ENCODE measurements at regions not wholly inside any gene's neighbourhood (a gene's known extent, or its start where the extent isn't known, plus 50 kb on each side); places are given as distances from the start of the nearest gene placed in this dataset.

DNA sequence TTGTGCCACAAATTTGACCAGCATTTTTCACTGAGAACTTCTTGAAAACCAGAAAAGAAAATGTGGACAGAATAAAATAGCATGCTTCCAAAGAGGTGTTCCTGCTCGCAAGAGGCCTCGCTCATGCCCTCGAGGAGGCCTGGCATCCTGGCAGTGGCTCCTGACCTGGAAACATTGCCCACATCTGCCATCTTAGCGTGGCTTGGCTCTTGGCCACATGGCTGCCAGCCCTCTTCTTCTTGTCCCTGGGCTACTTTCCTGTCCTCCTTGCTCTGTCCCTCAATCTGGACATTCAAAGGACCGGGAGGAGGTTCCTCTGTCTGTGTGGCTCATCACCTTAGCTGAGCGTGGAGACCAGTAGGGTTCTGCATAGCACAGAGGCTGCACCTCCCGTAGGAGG is 131.6 kb upstream of the TMEM72 start:
- no peak for DNase-seq (ENCODE audit: low read depth)

DNA sequence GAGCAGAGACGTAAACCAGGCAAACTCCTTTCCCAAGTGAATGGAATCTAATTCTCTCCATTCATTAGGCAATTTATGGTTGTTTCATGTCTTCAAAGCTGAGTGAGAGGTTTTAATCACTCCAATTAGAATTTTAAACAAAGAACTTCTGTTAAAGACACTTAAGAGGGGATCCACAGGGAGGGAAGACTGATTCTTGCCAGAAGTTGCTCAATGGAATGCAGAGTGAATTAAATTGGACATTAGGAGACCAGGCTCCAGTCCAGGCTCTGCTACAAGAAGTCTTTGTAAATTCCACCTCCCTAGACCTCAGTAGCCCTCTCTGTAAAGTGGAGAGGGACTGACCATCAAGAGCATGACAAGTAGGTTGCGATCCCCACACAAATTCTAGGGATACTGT is 130.7 kb upstream of the TMEM72 start:
- DNase-seq (ENCODE audit: low read depth): no peak

DNA sequence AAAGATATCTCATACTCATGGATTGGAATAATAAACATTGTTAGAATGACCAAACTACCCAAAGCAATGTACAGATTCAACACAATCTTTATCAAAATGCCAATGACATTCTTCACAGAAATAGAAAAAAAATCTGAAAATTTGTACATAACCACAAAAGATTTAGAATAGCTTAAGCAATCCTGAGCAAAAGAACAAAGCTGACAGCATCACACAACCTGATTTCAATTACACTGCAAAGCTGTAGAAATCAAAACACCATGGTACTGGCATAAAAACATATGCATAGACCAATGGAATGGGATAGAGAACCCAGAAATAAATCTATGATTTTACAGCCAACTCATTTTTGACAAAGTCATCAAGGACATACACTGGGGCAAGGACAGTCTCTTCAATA is 130.0 kb upstream of the TMEM72 start:
- DNase-seq (ENCODE audit: low read depth): no peak

DNA sequence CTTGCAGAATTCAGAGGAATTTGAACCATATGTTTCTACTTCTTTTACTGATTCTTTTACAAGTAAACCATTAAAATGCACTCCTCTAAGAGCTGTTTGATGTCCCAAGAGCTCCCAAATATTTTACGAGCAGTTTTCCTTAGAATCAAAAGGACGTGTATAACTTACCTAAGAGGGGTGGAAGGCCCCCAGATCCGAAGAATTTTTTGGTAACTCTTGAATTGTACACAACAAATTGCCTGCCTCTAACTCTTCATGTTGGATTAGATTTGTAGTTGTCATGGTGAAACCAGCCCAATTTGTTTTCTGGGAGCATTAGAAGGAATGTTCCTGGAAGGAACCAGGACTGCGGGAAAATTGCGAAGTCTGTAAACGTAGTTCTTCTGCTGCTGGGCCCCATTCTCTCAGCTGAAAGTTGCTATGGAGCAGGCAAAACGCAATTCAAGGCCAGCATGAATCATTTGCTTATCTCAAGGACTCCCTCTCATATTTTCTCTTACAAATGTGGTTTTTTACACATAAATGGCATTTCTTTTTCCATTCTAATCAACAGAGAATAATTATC is 124.8 kb upstream of the TMEM72 start:
- no peak for DNase-seq (ENCODE audit: low read depth)

DNA sequence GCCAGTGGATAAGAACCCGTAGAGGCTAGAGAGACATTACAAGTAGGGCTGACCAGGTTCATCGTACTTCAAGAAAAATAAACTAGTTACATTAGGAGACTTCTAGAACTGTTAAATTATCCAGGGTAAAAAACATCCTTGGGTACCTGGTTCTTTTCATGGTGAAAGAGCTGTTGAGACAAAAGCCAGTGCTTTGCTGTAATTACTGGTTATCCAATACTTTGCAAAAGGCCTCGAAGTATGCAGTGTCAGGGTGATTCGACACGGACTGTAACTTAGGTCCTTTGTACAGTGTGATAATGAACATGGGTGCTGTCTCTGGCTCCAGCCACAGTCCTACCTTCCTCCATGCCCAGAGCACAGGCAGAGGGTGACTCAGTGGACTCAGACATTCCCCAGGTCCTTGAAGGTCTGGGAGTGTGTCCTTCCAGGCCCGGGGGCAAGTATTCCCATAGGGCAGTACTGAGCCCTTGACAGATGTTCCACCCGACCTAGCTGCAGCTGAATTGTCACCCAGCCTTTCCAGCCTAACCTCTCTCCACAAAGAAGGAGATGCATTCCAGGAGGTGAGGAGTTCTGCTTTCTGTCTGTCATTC is 123.6 kb upstream of the TMEM72 start:
- DNase-seq (ENCODE audit: low read depth): no peak

DNA sequence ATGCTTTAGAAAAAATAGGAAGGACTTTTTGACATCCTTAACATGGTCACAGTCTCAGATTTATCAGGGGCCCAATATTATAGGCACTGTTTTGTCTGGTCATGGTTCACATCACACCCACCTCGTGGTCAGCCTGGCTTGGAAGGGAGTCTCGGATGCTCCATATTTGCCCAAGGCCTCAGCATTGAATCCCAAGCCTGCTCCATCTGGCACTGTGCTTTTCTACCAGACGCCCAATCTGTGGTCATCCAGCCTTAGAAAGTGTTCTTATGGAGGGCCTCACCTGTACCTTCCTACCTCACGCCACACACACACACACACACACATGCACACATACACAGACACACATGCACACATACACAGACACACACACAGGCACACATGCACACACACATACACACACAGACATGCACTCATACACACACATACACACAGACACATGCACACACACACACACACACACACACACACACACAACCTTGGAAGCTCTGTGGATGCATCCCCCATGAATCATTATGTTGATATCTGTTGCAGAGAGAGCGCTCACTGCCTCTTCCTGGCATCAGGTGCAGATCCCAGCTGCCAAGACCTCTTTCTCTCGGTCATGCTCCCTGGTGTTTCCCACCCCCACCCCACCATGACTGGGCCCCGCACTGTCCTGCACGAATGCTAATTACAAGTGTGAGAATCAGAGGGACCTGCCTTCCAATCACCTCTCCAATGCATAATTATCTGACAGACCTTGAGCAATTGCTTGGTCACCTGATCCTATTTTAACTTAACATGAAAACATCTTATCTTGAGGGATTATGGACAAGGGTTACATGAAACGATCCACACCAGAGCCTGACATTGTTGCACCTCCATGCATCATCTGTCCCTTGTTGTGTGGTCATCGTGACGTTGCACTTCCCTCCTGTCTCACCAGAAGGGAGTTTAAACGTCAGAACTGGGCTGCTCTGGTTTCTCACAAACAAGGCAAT is 122.7 kb upstream of the TMEM72 start:
- no peak for DNase-seq (ENCODE audit: low read depth)

DNA sequence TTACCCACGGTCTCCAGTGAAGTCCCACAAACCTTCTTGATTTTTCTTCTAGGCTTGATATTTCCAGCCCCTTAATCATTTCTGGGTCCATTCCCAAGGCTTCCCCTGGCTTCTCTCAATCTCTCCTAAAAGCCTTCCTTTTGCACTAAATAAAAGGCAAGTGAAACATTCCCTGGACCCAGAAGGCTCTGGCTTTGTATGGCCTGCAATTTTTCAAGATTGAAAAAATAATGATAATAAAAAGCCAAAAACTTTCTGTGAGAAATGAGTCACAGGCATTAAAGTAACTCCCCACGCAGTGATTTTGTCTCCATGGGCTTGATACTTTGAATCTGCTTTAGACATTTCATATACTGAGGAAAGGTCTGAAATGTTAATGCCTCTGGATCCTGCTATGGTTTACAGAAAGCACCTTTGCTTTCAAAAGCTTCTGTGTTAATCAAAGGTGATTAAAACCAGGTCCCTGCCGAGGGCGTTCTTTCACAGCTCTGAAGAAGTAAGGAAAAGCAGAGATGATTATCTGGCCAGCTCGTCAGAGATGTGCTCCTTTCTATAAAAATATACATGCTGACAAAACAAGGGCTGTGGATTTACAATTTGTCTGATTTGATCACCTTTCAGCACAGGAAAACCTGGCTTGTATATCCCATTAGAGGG is 118.9 kb upstream of the TMEM72 start:
- DNase-seq (ENCODE audit: low read depth): no peak

DNA sequence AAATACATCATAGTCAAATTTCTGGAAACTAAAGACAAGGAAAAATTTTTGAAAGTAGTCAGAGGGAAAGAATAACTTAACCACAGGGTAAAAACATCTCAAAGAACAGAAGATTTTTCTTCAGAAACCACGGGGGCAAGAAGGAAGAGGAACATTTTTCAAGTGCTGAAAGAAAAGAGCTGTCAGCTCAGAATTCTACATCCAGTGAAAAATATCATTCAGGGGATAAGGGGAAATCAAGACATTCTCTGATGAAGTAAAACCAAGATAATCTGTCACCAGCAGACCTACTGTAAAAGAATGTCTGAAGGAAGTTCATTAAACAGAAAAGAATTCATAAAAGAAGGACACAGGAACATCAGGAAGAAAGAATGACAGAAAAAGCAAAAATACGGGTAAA is 111.2 kb upstream of the TMEM72 start:
- no peak for DNase-seq (ENCODE audit: low read depth)

DNA sequence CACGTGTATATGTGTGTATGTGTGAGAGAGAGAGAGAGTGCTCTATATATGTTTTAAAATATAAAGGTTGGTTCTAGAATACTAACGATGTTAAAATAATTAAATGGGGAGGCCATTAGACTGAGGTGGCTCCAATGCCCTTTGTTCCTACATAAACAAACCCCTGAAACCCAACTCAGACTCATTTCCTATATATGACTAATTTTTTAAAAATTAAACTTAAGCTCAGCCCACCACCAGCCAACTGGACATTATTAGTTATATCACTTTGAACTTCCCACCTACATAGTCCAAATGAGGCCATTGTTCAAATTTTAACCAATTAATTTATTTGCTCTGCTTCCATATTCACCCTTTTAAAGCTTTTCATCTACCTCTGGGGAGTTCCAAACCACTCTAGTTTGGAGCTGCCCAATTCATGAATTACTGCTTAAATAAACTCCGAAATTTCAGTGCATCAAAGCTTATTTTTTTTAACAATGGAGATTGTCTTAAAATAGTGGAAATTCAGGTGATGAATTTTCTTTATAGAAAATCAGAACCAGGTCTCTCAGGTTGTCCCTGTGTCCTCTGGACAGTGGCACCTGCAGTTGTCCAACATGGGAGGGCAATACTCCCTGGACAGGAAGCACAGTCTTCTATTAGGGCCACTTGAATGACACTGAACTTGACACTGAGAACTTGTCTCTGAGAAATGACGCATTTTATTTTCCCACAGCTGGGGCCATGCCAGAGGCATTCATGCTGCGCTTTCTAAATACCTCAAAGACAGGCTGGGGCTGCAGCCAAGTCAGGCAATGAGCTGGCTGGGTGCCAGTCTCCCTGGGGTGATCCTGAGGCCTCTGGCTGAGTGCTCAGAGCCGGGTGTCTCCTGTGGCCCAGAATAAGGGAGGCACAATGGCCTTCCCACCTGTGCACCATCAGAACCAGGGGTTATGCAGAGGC is 109.5 kb upstream of the TMEM72 start:
- DNase-seq (ENCODE audit: low read depth): no peak

DNA sequence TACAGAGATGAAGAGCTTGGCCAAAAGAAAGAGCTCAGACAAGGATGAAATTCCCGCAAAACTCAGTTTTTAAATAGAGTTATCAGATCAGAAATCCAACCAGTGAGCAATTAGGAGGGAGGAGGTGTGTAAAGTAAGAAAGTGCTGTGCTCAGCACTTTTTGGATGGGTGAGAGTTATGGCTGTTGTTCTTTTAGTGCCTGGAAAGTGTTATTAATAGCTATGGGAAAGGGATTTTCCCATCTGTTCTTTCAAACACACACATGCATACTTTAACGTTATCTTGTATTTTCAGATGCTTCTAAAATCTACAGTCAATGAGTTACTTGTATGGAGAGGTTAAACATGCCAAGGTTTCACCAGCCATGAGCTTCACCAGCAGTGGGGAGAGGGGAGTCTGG is 107.3 kb upstream of the TMEM72 start:
- no peak for DNase-seq (ENCODE audit: low read depth)

DNA sequence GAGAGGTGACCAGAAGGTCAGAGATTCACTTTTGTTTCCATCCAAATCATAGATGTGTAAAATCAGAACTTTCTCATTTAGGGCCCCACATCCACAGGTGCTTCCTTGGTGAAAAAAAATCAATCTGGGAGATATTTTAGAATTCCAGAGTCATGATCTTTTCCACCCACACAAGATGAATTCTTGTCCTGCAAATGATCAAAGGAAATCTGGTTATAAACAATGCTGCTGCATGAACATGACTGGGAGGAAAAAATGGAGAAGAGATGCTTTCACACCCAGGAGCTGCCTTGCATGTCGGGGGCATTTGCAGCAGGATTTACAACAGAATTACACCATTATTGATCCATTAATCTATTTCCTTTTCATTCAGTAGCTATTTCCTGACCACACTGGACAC is 106.5 kb upstream of the TMEM72 start:
- no peak for DNase-seq (ENCODE audit: low read depth)

DNA sequence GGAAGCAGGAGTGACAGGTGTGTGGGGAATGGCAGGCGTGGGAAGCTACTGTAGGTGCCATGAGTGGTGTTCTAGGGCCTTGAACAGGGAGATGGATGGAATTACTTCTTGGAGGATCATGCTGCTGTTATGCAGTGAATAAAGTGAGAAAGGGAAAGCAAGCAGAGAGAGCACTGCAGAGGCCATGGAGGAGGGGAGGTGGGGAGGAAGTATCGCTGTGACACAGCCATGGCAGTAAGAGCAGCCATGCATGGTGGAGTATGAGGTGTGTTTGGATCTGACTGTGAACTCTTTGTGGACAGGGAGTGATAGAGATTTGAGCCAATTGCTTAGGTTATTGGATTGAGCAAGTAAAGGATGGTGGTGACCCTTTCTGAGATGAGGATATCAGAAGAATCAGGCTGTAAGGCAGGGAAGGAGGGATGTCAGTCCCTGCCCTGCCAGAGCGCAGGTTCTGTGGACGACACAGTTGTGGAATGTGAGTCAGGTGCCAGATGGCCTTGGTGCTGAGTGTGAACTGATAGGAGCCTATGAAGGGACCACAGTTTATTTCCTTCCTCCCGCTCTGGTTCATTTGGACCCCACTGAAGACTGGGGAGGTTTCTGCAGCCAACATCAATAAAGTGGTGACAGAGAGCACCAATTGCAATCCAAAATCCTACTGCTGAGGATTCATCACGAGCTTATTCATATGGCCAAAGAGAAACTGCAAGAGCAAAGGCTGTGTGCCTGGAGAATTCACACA is 105.5 kb upstream of the TMEM72 start:
- DNase-seq (ENCODE audit: low read depth): no peak

DNA sequence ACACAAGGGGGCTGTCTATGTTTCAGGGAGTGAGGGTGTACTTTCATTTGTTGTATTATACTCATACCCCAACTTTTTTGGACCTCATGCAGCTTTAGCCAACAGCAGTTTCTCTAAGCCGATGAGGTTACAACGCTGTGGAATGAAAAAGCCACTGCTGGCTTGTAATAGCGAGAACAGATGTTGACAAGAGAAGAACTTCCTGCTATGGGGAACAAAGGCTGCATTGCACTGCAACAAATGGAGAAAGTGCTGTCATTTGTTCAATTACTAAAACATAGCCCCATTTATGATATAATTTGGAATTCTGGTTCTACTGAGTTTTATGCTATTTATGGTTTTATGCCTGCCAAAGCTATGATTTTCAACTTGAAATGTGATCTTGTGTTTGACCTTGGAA is 104.2 kb upstream of the TMEM72 start:
- DNase-seq (ENCODE audit: low read depth): no peak

DNA sequence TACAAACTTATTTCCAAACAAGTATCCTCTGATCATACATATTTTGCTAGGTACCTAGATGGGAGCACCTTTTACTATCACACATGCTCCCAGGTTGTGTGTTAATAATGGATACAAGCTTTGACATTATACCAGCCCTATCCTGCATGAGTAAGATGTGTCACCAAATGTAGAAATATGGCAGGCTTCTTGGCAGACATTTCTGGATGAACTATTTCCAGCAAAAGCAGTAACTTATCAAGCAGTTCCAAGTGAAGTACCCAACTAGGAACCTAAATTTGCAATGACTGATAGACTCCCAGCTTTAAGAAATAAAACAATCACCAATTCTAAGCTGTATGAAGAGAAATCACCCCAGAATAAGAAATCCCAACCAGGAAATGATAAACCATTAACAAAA is 103.7 kb upstream of the TMEM72 start:
- no peak for DNase-seq (ENCODE audit: low read depth)

DNA sequence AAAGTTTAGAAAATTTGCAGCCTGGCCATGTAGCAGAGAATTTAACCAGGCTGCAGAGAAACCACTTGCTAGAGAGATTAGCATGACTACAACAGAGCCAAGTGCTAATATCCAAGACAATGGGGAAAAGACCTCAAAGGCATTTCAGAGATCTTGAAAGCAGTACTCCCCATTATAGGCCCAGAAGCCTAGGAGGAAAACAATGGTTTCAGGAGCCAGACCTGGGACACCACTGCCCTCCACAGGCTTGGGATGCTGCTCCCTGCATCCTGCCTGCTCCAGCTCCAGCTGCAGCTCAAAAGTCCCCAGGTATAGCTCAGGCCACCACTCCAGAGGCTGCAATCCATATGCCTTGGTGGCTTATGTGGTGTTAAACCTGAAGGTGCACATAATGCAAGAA is 101.5 kb upstream of the TMEM72 start:
- no peak for DNase-seq (ENCODE audit: low read depth)

DNA sequence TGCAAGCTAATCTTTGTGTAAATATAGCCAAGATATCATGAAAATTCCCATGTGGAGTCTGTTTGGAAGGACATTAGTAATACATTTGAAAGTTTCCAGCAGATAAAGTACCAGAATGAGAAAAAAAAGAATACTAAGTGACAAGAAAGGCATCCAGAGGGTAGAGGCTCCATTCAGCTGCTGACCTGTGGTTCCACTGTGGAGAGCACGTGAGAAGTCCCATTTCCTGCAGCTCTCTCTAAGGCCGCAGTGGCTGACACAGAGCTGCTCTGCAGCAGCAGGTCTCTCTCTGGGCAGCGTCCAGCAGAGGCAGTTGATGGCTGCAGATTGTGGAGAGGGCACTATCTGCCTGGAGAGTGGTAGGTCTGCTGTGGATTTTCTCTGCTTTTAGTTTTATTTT is 100.1 kb upstream of the TMEM72 start:
- no peak for DNase-seq (ENCODE audit: low read depth)

DNA sequence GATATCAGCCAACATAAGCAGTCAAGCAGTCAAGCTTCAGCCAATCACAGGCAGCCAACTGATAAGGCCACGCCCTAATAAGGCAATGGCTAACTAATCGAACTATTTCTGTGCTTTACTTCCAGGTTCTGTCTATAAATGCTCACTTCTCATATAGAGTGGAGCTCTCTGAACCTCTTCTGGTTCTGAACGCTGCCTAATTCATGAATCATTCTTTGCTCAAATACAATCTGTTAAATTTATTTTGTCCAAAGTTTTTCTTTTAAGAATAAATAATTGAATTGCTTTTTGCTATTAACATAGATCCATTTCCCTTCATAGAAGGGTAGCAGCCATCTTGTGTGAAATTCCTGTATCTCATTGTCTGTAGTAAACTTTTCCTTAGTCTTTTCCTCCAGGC is 97.9 kb upstream of the TMEM72 start:
- DNase-seq (ENCODE audit: low read depth): no peak

DNA sequence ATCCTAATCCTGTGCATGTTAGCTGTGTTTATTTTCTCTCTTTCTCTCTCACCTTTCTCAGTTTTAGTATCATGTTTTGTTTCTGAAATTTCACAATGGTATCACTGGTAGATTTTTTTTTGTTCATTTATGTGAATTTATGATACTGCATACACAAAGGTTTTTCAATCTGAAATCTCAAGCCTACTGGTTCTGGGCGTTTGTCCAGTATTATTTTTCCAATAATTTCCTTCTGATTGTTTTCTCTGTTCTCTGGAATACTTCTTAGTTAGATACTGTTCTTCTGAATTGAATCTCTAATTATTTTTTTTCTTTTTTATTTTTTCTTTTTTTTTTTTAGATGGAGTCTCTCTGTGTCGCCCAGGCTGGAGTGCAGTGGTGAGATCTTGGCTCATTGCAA is 96.2 kb upstream of the TMEM72 start:
- no peak for DNase-seq (ENCODE audit: low read depth)

DNA sequence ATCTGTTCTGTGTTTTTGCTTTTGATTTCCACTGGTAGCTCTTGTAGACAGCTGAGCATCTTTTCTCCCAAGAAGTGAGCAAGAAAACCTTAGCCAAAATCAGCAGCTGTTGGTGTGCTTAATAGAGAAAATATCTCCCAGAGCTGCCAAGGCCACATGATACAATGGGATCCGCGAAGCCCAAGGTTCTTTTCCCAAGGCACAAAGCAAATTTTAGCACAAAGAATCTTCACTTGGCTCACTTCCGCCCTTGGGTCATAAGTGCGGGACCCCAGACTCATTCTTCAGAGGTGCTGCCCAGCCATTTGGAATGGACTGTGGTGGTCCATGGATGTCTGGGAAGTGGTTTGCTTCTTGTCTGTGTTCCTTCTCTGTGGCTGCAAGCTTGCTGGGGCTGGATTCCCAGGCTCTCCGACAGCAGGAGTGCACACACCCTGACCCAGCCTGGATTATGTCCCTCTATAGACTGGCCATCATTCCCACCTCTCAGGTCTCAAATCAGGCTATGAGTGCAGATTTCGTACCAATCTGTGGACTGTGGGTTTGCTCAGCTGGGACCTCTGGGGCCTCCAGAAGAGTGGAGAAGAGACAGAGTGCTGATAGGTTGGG is 93.0 kb upstream of the TMEM72 start:
- no peak for DNase-seq (ENCODE audit: low read depth)

DNA sequence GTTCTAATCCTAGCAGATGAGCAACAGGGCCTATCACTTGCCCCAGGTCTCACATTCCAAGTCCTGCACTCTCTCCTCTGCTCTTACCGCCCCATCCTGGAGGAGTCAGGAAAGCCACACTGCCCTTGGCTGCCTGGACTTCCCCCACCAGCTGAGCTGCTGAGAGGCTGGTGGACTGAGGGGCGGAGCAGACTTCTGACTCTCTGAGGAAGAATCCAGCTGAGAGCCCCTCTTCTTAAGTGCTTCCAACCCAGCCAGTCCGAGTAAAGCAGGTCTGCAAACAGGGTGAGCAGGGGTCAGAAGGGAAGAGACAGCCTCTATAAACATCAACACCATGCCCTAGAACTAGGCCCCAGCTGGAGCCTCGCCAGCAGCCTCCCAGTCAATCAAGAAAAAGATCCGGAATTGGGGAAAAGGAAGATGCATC is 92.4 kb upstream of the TMEM72 start:
- DNase-seq (ENCODE audit: low read depth): no peak

DNA sequence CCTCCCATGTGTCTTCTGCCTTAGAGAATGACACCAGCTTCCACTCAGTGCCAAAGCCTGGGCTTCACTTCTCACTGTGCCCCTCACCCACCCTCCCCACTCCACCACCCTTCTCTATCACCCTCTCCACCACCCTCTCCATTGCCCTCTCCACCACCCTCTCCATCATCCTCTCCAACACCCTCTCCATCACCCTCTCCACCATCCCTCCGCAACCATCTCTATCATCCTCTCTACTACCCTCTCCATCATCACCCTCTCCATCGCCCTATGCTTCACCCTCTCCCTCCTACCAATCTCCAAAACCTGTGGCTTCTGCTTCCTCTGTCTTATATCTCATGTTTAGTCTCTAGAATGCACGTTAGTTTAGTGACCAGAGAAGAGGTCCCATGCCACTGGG is 91.0 kb upstream of the TMEM72 start:
- no peak for DNase-seq (ENCODE audit: low read depth)
